ENCODE measurements at regions not wholly inside any gene's neighbourhood (a gene's known extent, or its start where the extent isn't known, plus 50 kb on each side); places are given as distances from the start of the nearest gene placed in this dataset.

DNA sequence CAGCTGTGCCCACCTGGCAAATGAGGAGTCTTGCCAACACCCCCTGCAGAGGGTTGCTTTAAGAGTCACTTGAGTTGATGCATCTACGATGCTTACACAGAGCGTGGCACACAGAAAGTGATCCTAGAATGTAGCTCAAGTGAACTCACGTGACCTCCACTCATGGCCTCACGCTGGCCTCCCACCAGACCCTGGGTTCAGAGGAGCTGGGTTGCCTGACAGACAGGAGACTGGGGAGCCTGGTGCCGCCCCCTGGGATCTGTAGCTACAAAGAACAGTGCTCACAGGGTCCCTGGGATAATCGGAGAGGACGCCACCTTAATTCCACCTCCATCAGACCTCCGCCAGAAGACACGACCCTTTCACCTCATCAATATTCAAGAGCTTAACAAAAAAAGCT, 81.4 kb upstream of the CASZ1 start:
- intact Hi-C loops (cut with micrococcal nuclease; ENCODE audit: unreplicated experiment): no loop called here
- POLR2A ChIA-PET: no interaction called here

More for the DNA sequence above, 81.4 kb upstream of the CASZ1 start:
- Histone ChIP-seq H3K9ac (ENCODE audit: control insufficient read depth, insufficient read depth, low read length) (no peak overlapping the region), H3K27me3 (replicated peaks in 1 of 2; ENCODE audit: control insufficient read depth in 2 of 2, insufficient read depth in 2 of 2, low read length in 1 of 2) (no peaks in the 10 kb centered on the region; a peak in 2 of 4 replicates), H3K27ac (ENCODE audit: control insufficient read depth, insufficient read depth) (no peak overlapping the region), H3K79me2 (ENCODE audit: control insufficient read depth, insufficient read depth, low read length) (no peaks in the 10 kb centered on the region), H3K4me2 (ENCODE audit: control insufficient read depth, insufficient read depth) (no peak overlapping the region), H3K36me3 (ENCODE audit: control insufficient read depth in 2 of 2, insufficient read depth in 2 of 2, low read length in 1 of 2) (no peaks in the 10 kb centered on the region), H3K9me3 (replicated peaks; ENCODE audit: control insufficient read depth, insufficient read depth, low read length) (no peaks in the 10 kb centered on the region), H3K4me1 (ENCODE audit: control insufficient read depth, insufficient read depth, low read length) (no peaks in the 10 kb centered on the region), H4K20me1 (ENCODE audit: control insufficient read depth, insufficient read depth) (no peaks in the 10 kb centered on the region), H3K4me3 (no peak overlapping the region), H2AFZ (ENCODE audit: control insufficient read depth, low read depth, low read length) (no peak overlapping the region)
- CTCF ChIA-PET: no interaction called here
- SMC1A ChIA-PET (ENCODE audit: uncharacterized antibody, unreplicated experiment): interaction anchor here (1.3 kb wide), 1 partner anchor 164 kb away, joined by 3 read pairs; no protein-coding TSS in a partner anchor
- FAIRE-seq: no peak
- WGBS (ENCODE audit: insufficient coverage, insufficient replicate concordance, low lambda C conversion rate, missing lambda C conversion rate): 50% methylated on average over 9 of the region's 9 CpGs
- ATAC-seq: no peak
- DNase-seq (ENCODE audit: low read depth, low spot score): no peak
- TF ChIP-seq PAX5 (IDR thresholded peaks at IDR 0.05; ENCODE audit: borderline replicate concordance, low read depth, low read length) (no peak), TBL1XR1 (IDR thresholded peaks at IDR 0.05; ENCODE audit: low read depth, low read length) (no peak), NFXL1 (IDR thresholded peaks at IDR 0.05; ENCODE audit: borderline replicate concordance) (no peak), KLF5 (IDR thresholded peaks at IDR 0.05; ENCODE audit: partially characterized antibody) (no peak), SUPT20H (IDR thresholded peaks at IDR 0.05; ENCODE audit: borderline replicate concordance, control insufficient read depth, low read depth, low read length) (no peak), POLR2A (IDR thresholded peaks at IDR 0.05; ENCODE audit: low read depth, low read length) (no peak), MYC (IDR thresholded peaks at IDR 0.05; ENCODE audit: insufficient read depth, insufficient read length, insufficient replicate concordance, low read length, severe bottlenecking) (no peak)
- TF ChIP-seq, protein P1, sequence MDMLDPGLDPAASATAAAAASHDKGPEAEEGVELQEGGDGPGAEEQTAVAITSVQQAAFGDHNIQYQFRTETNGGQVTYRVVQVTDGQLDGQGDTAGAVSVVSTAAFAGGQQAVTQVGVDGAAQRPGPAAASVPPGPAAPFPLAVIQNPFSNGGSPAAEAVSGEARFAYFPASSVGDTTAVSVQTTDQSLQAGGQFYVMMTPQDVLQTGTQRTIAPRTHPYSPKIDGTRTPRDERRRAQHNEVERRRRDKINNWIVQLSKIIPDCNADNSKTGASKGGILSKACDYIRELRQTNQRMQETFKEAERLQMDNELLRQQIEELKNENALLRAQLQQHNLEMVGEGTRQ (IDR thresholded peaks at IDR 0.05; ENCODE audit: borderline replicate concordance, low read depth, low read length): no peak
- TF ChIP-seq, protein P2, sequence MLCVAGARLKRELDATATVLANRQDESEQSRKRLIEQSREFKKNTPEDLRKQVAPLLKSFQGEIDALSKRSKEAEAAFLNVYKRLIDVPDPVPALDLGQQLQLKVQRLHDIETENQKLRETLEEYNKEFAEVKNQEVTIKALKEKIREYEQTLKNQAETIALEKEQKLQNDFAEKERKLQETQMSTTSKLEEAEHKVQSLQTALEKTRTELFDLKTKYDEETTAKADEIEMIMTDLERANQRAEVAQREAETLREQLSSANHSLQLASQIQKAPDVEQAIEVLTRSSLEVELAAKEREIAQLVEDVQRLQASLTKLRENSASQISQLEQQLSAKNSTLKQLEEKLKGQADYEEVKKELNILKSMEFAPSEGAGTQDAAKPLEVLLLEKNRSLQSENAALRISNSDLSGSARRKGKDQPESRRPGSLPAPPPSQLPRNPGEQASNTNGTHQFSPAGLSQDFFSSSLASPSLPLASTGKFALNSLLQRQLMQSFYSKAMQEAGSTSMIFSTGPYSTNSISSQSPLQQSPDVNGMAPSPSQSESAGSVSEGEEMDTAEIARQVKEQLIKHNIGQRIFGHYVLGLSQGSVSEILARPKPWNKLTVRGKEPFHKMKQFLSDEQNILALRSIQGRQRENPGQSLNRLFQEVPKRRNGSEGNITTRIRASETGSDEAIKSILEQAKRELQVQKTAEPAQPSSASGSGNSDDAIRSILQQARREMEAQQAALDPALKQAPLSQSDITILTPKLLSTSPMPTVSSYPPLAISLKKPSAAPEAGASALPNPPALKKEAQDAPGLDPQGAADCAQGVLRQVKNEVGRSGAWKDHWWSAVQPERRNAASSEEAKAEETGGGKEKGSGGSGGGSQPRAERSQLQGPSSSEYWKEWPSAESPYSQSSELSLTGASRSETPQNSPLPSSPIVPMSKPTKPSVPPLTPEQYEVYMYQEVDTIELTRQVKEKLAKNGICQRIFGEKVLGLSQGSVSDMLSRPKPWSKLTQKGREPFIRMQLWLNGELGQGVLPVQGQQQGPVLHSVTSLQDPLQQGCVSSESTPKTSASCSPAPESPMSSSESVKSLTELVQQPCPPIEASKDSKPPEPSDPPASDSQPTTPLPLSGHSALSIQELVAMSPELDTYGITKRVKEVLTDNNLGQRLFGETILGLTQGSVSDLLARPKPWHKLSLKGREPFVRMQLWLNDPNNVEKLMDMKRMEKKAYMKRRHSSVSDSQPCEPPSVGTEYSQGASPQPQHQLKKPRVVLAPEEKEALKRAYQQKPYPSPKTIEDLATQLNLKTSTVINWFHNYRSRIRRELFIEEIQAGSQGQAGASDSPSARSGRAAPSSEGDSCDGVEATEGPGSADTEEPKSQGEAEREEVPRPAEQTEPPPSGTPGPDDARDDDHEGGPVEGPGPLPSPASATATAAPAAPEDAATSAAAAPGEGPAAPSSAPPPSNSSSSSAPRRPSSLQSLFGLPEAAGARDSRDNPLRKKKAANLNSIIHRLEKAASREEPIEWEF (IDR thresholded peaks at IDR 0.05; ENCODE audit: insufficient replicate concordance, low read depth, low read length): no peak
- TF ChIP-seq, protein P3, sequence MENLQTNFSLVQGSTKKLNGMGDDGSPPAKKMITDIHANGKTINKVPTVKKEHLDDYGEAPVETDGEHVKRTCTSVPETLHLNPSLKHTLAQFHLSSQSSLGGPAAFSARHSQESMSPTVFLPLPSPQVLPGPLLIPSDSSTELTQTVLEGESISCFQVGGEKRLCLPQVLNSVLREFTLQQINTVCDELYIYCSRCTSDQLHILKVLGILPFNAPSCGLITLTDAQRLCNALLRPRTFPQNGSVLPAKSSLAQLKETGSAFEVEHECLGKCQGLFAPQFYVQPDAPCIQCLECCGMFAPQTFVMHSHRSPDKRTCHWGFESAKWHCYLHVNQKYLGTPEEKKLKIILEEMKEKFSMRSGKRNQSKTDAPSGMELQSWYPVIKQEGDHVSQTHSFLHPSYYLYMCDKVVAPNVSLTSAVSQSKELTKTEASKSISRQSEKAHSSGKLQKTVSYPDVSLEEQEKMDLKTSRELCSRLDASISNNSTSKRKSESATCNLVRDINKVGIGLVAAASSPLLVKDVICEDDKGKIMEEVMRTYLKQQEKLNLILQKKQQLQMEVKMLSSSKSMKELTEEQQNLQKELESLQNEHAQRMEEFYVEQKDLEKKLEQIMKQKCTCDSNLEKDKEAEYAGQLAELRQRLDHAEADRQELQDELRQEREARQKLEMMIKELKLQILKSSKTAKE (IDR thresholded peaks at IDR 0.05; ENCODE audit: low read depth, poor library complexity, severe bottlenecking): no peak
- in situ Hi-C loops (cut with MboI): no loop called here
- RAD21 ChIA-PET (ENCODE audit: unreplicated experiment): no interaction called here
- no TSS peak for BruUV-seq (replicated peaks)

All from GM12878 (cell line).